Keratinocyte (primary cell): ENCODE measurements at regions not wholly inside any gene's neighbourhood (a gene's known extent, or its start where the extent isn't known, plus 50 kb on each side); places are given as distances from the start of the nearest gene placed in this dataset.

Experiments used
- DNase-seq: peaks from one replicate; pipeline ENCODE4 v3.0.0-alpha.2; 2011; ENCODE audit warnings: low read depth, missing footprints, low spot score
- FAIRE-seq: peaks from 2 replicates; lab custom pipeline; 2011; peaks lifted over from hg19 to GRCh38; lab: Jason Lieb, UNC
- H2AFZ ChIP-seq: 2 replicates; pipeline ENCODE4 v1.6.0; 2012; ENCODE audit warnings: low read length, control low read depth, inconsistent platforms; ENCODE audit not compliant: control insufficient read depth
- H3K27ac ChIP-seq: 2 replicates; pipeline ENCODE4 v1.5.1; 2011; ENCODE audit warnings: low read length; ENCODE audit not compliant: control insufficient read depth, insufficient read depth
- H3K27me3 ChIP-seq: 3 replicates; pipeline ENCODE4 v1.6.0; 2011; ENCODE audit warnings: low read length; ENCODE audit not compliant: control insufficient read depth, insufficient read depth; ENCODE audit errors: extremely low read depth
- H3K36me3 ChIP-seq, 2 experiments: 2 replicates in 1 of 2; 3 replicates in 1 of 2; pipeline ENCODE4 v1.5.1; 2011; ENCODE audit warnings: low read length in 2 of 2, mild to moderate bottlenecking in 1 of 2; ENCODE audit not compliant: control insufficient read depth in 2 of 2, insufficient read depth in 2 of 2; ENCODE audit errors: extremely low read depth in 1 of 2
- H3K4me1 ChIP-seq: 3 replicates; pipeline ENCODE4 v1.5.1; 2011; ENCODE audit warnings: low read length; ENCODE audit not compliant: control insufficient read depth, insufficient read depth; ENCODE audit errors: extremely low read depth
- H3K4me2 ChIP-seq: 3 replicates; pipeline ENCODE4 v1.6.0; 2011; ENCODE audit warnings: low read depth, low read length; ENCODE audit not compliant: control insufficient read depth, insufficient read depth; ENCODE audit errors: extremely low read depth
- H3K4me3 ChIP-seq, 3 experiments: fragments of 200-600 bp in 1 of 3; sonication (generic) in 1 of 3; 2 replicates in 2 of 3; 3 replicates in 1 of 3; pipeline ENCODE4 v1.5.1; 2011 to 2016; ENCODE audit warnings: low read length in 3 of 3, mild to moderate bottlenecking in 3 of 3, control low read depth in 2 of 3, inconsistent platforms in 1 of 3, low read depth in 1 of 3, mixed read lengths in 1 of 3, mixed run types in 1 of 3, moderate library complexity in 1 of 3; ENCODE audit not compliant: control insufficient read depth in 2 of 3, insufficient read depth in 2 of 3; ENCODE audit errors: extremely low read depth in 1 of 3
- H3K79me2 ChIP-seq: 2 replicates; pipeline ENCODE4 v1.6.0; 2012; ENCODE audit warnings: low read length; ENCODE audit not compliant: control insufficient read depth, insufficient read depth
- H3K9ac ChIP-seq: 3 replicates; pipeline ENCODE4 v1.6.0; 2011; ENCODE audit warnings: low read length; ENCODE audit not compliant: control insufficient read depth, insufficient read depth; ENCODE audit errors: extremely low read depth
- H3K9me1 ChIP-seq: 3 replicates; pipeline ENCODE4 v1.6.0; 2011; ENCODE audit warnings: low read length; ENCODE audit not compliant: control insufficient read depth, insufficient read depth; ENCODE audit errors: extremely low read depth
- H3K9me3 ChIP-seq: 2 replicates; pipeline ENCODE4 v1.5.1; 2012; ENCODE audit warnings: low read depth, low read length; ENCODE audit not compliant: control insufficient read depth
- H4K20me1 ChIP-seq: 3 replicates; pipeline ENCODE4 v1.6.0; 2011; ENCODE audit warnings: low read length; ENCODE audit not compliant: control insufficient read depth, insufficient read depth; ENCODE audit errors: extremely low read depth
- EZH2 ChIP-seq: IDR thresholded peaks from one replicate; pipeline ENCODE4 v1.6.1; 2012; ENCODE audit warnings: inconsistent platforms, mild to moderate bottlenecking, low read length, moderate library complexity
- dilution Hi-C: fragments of 300-500 bp; cut with MboI; formaldehyde crosslinking; loops from one replicate; pipeline ENCODE4 v1.7.0; 2020; ENCODE audit warnings: low sequenced_read_pairs; ENCODE audit not compliant: extremely low pct_ligation_motif_present
- TF ChIP-seq, protein P1 (sequence below), 3 experiments: IDR thresholded peaks in 1 of 3; conservative IDR thresholded peaks in 1 of 3; optimal IDR thresholded peaks in 1 of 3; 2 replicates in 2 of 3; 3 replicates in 1 of 3; pipeline versions ENCODE3 to v1.5.1; 2011; ENCODE audit warnings: low read length in 3 of 3, mild to moderate bottlenecking in 3 of 3, moderate library complexity in 2 of 3, control low read depth in 1 of 3, inconsistent platforms in 1 of 3; ENCODE audit not compliant: insufficient read depth in 2 of 3; ENCODE audit errors: extremely low read depth in 1 of 3

DNA sequence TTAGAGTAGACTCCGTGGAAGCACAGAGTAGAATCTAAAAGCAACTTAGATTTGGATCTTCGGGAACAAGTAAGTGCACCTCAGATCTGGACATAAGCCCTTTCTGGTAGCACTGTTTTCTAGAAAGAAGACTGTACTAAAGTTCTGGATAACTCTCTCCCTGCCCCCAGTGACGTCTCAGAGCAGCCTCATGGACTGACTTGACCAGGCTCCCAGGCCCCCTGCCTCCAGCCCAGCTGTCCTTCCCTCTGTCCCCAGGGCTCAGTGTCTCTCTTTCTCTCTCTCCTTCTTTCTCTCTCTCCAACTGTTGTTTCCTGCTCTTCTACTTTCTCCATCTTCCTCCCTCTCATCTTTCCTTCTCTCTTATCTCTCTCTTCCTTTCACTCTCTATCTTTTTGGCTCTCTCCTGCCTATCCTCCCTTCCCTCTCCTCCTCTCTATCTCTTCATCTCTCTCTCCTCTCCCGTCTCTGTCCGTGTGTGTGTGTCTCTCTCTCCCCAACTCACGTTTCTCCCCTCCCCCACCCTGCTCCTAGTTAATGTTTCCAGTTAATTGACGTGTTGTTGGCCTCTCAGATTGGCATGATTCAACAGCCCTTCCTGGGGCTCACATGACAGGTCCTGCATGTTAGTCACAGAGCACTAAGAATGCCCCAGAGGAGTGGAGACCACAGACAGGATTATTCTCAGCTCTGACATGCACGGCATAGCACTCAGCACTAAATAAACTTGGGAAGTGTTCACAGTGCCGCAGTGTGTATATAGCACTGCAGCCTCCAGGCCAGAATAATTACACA, 180.4 kb upstream of the FOXQ1 start:
- no peak for TF ChIP-seq EZH2
- TF ChIP-seq, protein P1, sequence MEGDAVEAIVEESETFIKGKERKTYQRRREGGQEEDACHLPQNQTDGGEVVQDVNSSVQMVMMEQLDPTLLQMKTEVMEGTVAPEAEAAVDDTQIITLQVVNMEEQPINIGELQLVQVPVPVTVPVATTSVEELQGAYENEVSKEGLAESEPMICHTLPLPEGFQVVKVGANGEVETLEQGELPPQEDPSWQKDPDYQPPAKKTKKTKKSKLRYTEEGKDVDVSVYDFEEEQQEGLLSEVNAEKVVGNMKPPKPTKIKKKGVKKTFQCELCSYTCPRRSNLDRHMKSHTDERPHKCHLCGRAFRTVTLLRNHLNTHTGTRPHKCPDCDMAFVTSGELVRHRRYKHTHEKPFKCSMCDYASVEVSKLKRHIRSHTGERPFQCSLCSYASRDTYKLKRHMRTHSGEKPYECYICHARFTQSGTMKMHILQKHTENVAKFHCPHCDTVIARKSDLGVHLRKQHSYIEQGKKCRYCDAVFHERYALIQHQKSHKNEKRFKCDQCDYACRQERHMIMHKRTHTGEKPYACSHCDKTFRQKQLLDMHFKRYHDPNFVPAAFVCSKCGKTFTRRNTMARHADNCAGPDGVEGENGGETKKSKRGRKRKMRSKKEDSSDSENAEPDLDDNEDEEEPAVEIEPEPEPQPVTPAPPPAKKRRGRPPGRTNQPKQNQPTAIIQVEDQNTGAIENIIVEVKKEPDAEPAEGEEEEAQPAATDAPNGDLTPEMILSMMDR (optimal IDR thresholded peaks at IDR 0.05 in 1 of 3, IDR thresholded peaks at IDR 0.05 in 1 of 3, conservative IDR thresholded peaks at IDR 0.05 in 1 of 3; ENCODE audit: extremely low read depth in 1 of 3, insufficient read depth in 2 of 3, low read length in 3 of 3), result peak in 1 of 3 experiments; percentile 13
- Histone ChIP-seq H3K36me3 (no peaks in the 10 kb centered on the region), H2AFZ (peak overlapping the region; percentile 83), H3K9me1 (no peaks in the 10 kb centered on the region), H4K20me1 (no peaks in the 10 kb centered on the region), H3K4me3 (peak overlapping the region in 1 of 3 experiments; percentile 31), H3K79me2 (no peaks in the 10 kb centered on the region), H3K4me1 (peaks cover 22% of the 10 kb centered on the region), H3K9me3 (no peaks in the 10 kb centered on the region), H3K9ac (peak overlapping the region; percentile 67), H3K27me3 (no peaks in the 10 kb centered on the region), H3K27ac (peak overlapping the region; percentile 67), H3K4me2 (peak overlapping the region; percentile 77)
- FAIRE-seq, result peak; percentile 98
- dilution Hi-C loops, result no loop called here
- peak; percentile 97 for DNase-seq

DNA sequence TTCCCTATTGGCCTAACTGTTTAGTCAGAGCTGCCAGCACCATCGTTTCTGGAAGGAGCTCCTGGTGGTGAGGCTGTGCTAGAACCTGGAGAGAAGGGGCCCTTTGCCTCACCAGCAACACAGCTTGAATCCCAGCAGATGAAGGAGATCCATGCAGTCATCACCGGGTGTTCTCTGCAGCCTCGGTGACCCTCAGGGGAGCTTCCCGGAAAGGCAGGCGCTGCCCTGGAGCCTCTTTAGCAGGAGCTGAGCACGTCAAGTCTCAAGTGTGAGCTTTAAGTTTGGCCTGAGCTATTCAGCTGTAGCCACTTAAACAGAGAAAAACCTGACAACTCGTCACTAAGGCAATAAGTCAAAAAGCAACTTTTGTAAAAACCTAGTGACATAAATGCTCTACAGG, 181.2 kb upstream of the FOXQ1 start:
- peak; percentile 36 for FAIRE-seq
- no peak for DNase-seq
- no peaks in the 10 kb centered on the region for H3K9me1 ChIP-seq
- H3K27me3 ChIP-seq, result no peaks in the 10 kb centered on the region
- H3K79me2 ChIP-seq, result no peaks in the 10 kb centered on the region
- H3K9ac ChIP-seq, result no peak overlapping the region
- no peak overlapping the region for H3K4me3 ChIP-seq
- no peak overlapping the region for H3K4me2 ChIP-seq
- no peaks in the 10 kb centered on the region for H3K9me3 ChIP-seq
- H2AFZ ChIP-seq, result no peak overlapping the region
- H3K36me3 ChIP-seq, result no peaks in the 10 kb centered on the region
- no peak overlapping the region for H3K27ac ChIP-seq
- H3K4me1 ChIP-seq, result peaks cover 14% of the 10 kb centered on the region
- dilution Hi-C loops, result no loop called here
- TF ChIP-seq, protein P1 (optimal IDR thresholded peaks at IDR 0.05 in 1 of 3, IDR thresholded peaks at IDR 0.05 in 1 of 3, conservative IDR thresholded peaks at IDR 0.05 in 1 of 3; ENCODE audit: extremely low read depth in 1 of 3, insufficient read depth in 2 of 3, low read length in 3 of 3), result no peak
- TF ChIP-seq EZH2, result no peak
- H4K20me1 ChIP-seq, result no peaks in the 10 kb centered on the region
